ENCODE measurements at regions not wholly inside any gene's neighbourhood (a gene's known extent, or its start where the extent isn't known, plus 50 kb on each side); places are given as distances from the start of the nearest gene placed in this dataset.

- TF ChIP-seq POLR2A (IDR thresholded peaks at IDR 0.05; ENCODE audit: low read depth, low read length) (no peak), POLR2AphosphoS5 (IDR thresholded peaks at IDR 0.05; ENCODE audit: low read depth, low read length) (no peak), TAF1 (IDR thresholded peaks at IDR 0.05; ENCODE audit: borderline replicate concordance, low read depth, low read length) (no peak)
Measured at GRCh38 chrX:109873574-109873973, 129.3 kb upstream of the TMEM164 start.

Measured in GM12892 (cell line).